ENCODE measurements at regions not wholly inside any gene's neighbourhood (a gene's known extent, or its start where the extent isn't known, plus 50 kb on each side); places are given as distances from the start of the nearest gene placed in this dataset.
A peak's percentile ranks its signal among the peaks of the same experiment; 100 is the strongest.

GRCh38 chr20:7352165-7352564, 584.7 kb downstream of the BMP2 start:
- no peak for DNase-seq

- DNase-seq, result no peak
These were observed 585.2 kb downstream of the HAO1 start for GRCh38 chr20:7355051-7355450.

GRCh38 chr20:7358670-7359069, 581.6 kb downstream of the HAO1 start:
- no peak for DNase-seq

- no peak for DNase-seq
These were observed 580.5 kb downstream of the HAO1 start for GRCh38 chr20:7359739-7360138.

GRCh38 chr20:7361321-7361720, 578.9 kb downstream of the HAO1 start:
- DNase-seq, result no peak

GRCh38 chr20:7361931-7362330, 578.3 kb downstream of the HAO1 start:
- no peak for DNase-seq

GRCh38 chr20:7362601-7363000, 577.7 kb downstream of the HAO1 start:
- no peak for DNase-seq

- DNase-seq, result no peak
These were observed 574.1 kb downstream of the HAO1 start for GRCh38 chr20:7366189-7366588.

GRCh38 chr20:7371518-7372163, 568.6 kb downstream of the HAO1 start:
- no peak for DNase-seq

- DNase-seq, result peak; percentile 13 to 65
These were observed 564.4 kb downstream of the HAO1 start for GRCh38 chr20:7375905-7376304.

- DNase-seq, result no peak
These were observed 561.2 kb downstream of the HAO1 start for GRCh38 chr20:7378864-7379605.

- no peak for DNase-seq
These were observed 560.5 kb downstream of the HAO1 start for GRCh38 chr20:7379621-7380220.

GRCh38 chr20:7383216-7383615, 557.0 kb downstream of the HAO1 start:
- no peak for DNase-seq

GRCh38 chr20:7387638-7388193, 552.5 kb downstream of the HAO1 start:
- no peak for DNase-seq

GRCh38 chr20:7389216-7389615, 551.0 kb downstream of the HAO1 start:
- DNase-seq, result no peak

- no peak for DNase-seq
These were observed 547.6 kb downstream of the HAO1 start for GRCh38 chr20:7392542-7393206.

GRCh38 chr20:7399114-7399513, 541.1 kb downstream of the HAO1 start:
- no peak for DNase-seq

GRCh38 chr20:7399575-7399974, 540.7 kb downstream of the HAO1 start:
- DNase-seq, result no peak

GRCh38 chr20:7406671-7407070, 533.6 kb downstream of the HAO1 start:
- no peak for DNase-seq

GRCh38 chr20:7410150-7410549, 530.1 kb downstream of the HAO1 start:
- DNase-seq, result no peak

GRCh38 chr20:7411075-7411474, 529.2 kb downstream of the HAO1 start:
- no peak for DNase-seq

- DNase-seq, result no peak
These were observed 524.8 kb downstream of the HAO1 start for GRCh38 chr20:7415427-7415826.

- DNase-seq, result no peak
These were observed 523.9 kb downstream of the HAO1 start for GRCh38 chr20:7416382-7416781.

Data from inflammatory macrophage (primary cell).